Activated CD8-positive, alpha-beta T cell treated with anti-CD3 and anti-CD28 coated beads for 36 hours (primary cell): ENCODE measurements at regions not wholly inside any gene's neighbourhood (a gene's known extent, or its start where the extent isn't known, plus 50 kb on each side); places are given as distances from the start of the nearest gene placed in this dataset.

Experiments
- ATAC-seq: fragments of 200-7000 bp; cut with Tn5 transposase; one replicate; pipeline ENCODE4 v1.10.0; 2021; ENCODE audit warnings: mild to moderate bottlenecking, moderate library complexity
- CTCF ChIA-PET: fragments of 350-600 bp; sonication (Branson Sonifier 250); formaldehyde crosslinking; loops from one replicate; lab custom pipeline; 2021; ENCODE audit warnings: antibody characterized with exemption; lab: Charles Lee
- POLR2A ChIA-PET: fragments of 350-600 bp; sonication (Branson Sonifier 250); formaldehyde crosslinking; loops from one replicate; lab custom pipeline; 2021; ENCODE audit warnings: antibody characterized with exemption; lab: Charles Lee
- DNase-seq: peaks from one replicate; pipeline ENCODE4 v3.0.0-alpha.2; 2020
- H3K27ac Mint-ChIP-seq: one replicate; pipeline ENCODE4 v1.8.0; 2021; ENCODE audit warnings: mild to moderate bottlenecking, mixed read lengths
- H3K27me3 Mint-ChIP-seq: one replicate; pipeline ENCODE4 v1.8.0; 2021; ENCODE audit warnings: mixed read lengths
- H3K36me3 Mint-ChIP-seq: one replicate; pipeline ENCODE4 v1.8.0; 2021; ENCODE audit warnings: low read depth, mixed read lengths
- H3K4me1 Mint-ChIP-seq: one replicate; pipeline ENCODE4 v1.8.0; 2021; ENCODE audit warnings: low read depth, mixed read lengths
- H3K4me3 Mint-ChIP-seq: one replicate; pipeline ENCODE4 v1.8.0; 2021; ENCODE audit warnings: mild to moderate bottlenecking, moderate library complexity, mixed read lengths
- H3K9me3 Mint-ChIP-seq: one replicate; pipeline ENCODE4 v1.8.0; 2021; ENCODE audit warnings: mixed read lengths
- CTCF ChIP-seq: fragments of 200-600 bp; IDR thresholded peaks from one replicate; pipeline ENCODE4 v1.8.0; 2022; ENCODE audit warnings: antibody characterized with exemption, mild to moderate bottlenecking
- intact Hi-C: fragments of 100-400 bp; cut with micrococcal nuclease; formaldehyde crosslinking; loops from one replicate; pipeline ENCODE4 v1.10.0; 2022

GRCh38 chr4:110710070-110710469, 87.2 kb upstream of the PITX2 start:
- Mint-ChIP-seq H3K27ac (no peak overlapping the region), H3K4me3 (no peak overlapping the region), H3K9me3 (no peaks in the 10 kb centered on the region), H3K27me3 (no peaks in the 10 kb centered on the region), H3K4me1 (no peaks in the 10 kb centered on the region), H3K36me3 (no peaks in the 10 kb centered on the region)
- CTCF ChIA-PET, result no interaction called here
- POLR2A ChIA-PET, result no interaction called here
- no peak for ATAC-seq
- no peak for DNase-seq
- no peak for TF ChIP-seq CTCF
- intact Hi-C loops, result no loop called here

- TF ChIP-seq CTCF, result no peak
- H3K4me3 Mint-ChIP-seq, result no peak overlapping the region
- ChIA-PET POLR2A (no interaction called here), CTCF (no interaction called here)
- no peaks in the 10 kb centered on the region for H3K36me3 Mint-ChIP-seq
- no peaks in the 10 kb centered on the region for H3K27me3 Mint-ChIP-seq
- no peak overlapping the region for H3K27ac Mint-ChIP-seq
- DNase-seq (no peak), ATAC-seq (no peak)
- H3K4me1 Mint-ChIP-seq, result no peaks in the 10 kb centered on the region
- intact Hi-C loops, result no loop called here
- no peaks in the 10 kb centered on the region for H3K9me3 Mint-ChIP-seq
Observed at GRCh38 chr4:110712486-110712885, 89.6 kb upstream of the PITX2 start.

GRCh38 chr4:110730318-110730717, 107.4 kb upstream of the PITX2 start:
- intact Hi-C loops, result no loop called here
- Mint-ChIP-seq H3K36me3 (no peaks in the 10 kb centered on the region), H3K9me3 (no peaks in the 10 kb centered on the region), H3K27me3 (no peaks in the 10 kb centered on the region), H3K4me1 (no peaks in the 10 kb centered on the region), H3K27ac (no peak overlapping the region), H3K4me3 (no peak overlapping the region)
- ChIA-PET CTCF (no interaction called here), POLR2A (no interaction called here)
- no peak for TF ChIP-seq CTCF
- DNase-seq, result no peak
- ATAC-seq, result no peak

- no peaks in the 10 kb centered on the region for H3K36me3 Mint-ChIP-seq
- ATAC-seq, result no peak
- no peaks in the 10 kb centered on the region for H3K27me3 Mint-ChIP-seq
- no peak overlapping the region for H3K4me3 Mint-ChIP-seq
- DNase-seq, result no peak
- no peak overlapping the region for H3K27ac Mint-ChIP-seq
- no peak for TF ChIP-seq CTCF
- no peaks in the 10 kb centered on the region for H3K9me3 Mint-ChIP-seq
- no peaks in the 10 kb centered on the region for H3K4me1 Mint-ChIP-seq
- POLR2A ChIA-PET, result no interaction called here
- intact Hi-C loops, result no loop called here
- CTCF ChIA-PET, result no interaction called here
Observed at GRCh38 chr4:110733901-110734300, 111.0 kb upstream of the PITX2 start.

- no peak for TF ChIP-seq CTCF
- intact Hi-C loops, result no loop called here
- no peaks in the 10 kb centered on the region for H3K36me3 Mint-ChIP-seq
- H3K9me3 Mint-ChIP-seq, result no peaks in the 10 kb centered on the region
- ChIA-PET CTCF (no interaction called here), POLR2A (no interaction called here)
- no peak for ATAC-seq
- H3K27me3 Mint-ChIP-seq, result no peaks in the 10 kb centered on the region
- DNase-seq, result no peak
- H3K4me3 Mint-ChIP-seq, result no peak overlapping the region
- no peaks in the 10 kb centered on the region for H3K4me1 Mint-ChIP-seq
- H3K27ac Mint-ChIP-seq, result no peak overlapping the region
Observed at GRCh38 chr4:110735686-110736085, 112.8 kb upstream of the PITX2 start.
